ENCODE measurements at regions not wholly inside any gene's neighbourhood (a gene's known extent, or its start where the extent isn't known, plus 50 kb on each side); places are given as distances from the start of the nearest gene placed in this dataset.

DNA sequence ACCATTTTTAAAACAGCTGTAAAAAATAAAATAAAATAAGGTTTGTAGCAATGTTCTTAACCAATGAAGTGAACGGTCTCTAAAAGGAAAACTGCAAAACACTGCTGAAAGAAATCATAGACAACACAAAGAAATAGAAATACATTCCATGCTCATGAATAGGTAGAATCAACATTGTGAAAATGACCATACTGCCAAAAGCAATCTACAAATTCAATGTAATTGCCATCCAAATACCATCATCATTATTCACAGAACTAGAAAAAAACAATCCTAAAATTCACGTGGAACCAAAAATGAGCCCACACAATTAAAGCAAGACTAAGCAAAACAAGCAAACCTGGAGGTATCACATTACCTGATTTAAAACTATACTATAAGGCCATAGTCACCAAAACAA is 67.6 kb upstream of the RGMB start:
- Histone ChIP-seq H3K4me3 (no peak overlapping the region), H3K9me3 (no peaks in the 10 kb centered on the region), H3K36me3 (ENCODE audit: low read depth) (no peaks in the 10 kb centered on the region), H3K4me1 (ENCODE audit: low read depth) (no peaks in the 10 kb centered on the region)
- DNase-seq (no peak), ATAC-seq (no peak)
- intact Hi-C loops (cut with DNase I, micrococcal nuclease): no loop called here
- TF ChIP-seq, protein P1, sequence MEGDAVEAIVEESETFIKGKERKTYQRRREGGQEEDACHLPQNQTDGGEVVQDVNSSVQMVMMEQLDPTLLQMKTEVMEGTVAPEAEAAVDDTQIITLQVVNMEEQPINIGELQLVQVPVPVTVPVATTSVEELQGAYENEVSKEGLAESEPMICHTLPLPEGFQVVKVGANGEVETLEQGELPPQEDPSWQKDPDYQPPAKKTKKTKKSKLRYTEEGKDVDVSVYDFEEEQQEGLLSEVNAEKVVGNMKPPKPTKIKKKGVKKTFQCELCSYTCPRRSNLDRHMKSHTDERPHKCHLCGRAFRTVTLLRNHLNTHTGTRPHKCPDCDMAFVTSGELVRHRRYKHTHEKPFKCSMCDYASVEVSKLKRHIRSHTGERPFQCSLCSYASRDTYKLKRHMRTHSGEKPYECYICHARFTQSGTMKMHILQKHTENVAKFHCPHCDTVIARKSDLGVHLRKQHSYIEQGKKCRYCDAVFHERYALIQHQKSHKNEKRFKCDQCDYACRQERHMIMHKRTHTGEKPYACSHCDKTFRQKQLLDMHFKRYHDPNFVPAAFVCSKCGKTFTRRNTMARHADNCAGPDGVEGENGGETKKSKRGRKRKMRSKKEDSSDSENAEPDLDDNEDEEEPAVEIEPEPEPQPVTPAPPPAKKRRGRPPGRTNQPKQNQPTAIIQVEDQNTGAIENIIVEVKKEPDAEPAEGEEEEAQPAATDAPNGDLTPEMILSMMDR (IDR thresholded peaks at IDR 0.05): no peak

GRCh38 chr5:98709681-98710080 is 63.8 kb upstream of the RGMB start:
- TF ChIP-seq, protein P1 (IDR thresholded peaks at IDR 0.05): no peak
- Histone ChIP-seq H3K4me3 (no peak overlapping the region), H3K4me1 (ENCODE audit: low read depth) (no peaks in the 10 kb centered on the region), H3K36me3 (ENCODE audit: low read depth) (no peaks in the 10 kb centered on the region), H3K9me3 (no peaks in the 10 kb centered on the region)
- no peak for DNase-seq
- ATAC-seq: no peak
- intact Hi-C loops (cut with DNase I, micrococcal nuclease): no loop called here

DNA sequence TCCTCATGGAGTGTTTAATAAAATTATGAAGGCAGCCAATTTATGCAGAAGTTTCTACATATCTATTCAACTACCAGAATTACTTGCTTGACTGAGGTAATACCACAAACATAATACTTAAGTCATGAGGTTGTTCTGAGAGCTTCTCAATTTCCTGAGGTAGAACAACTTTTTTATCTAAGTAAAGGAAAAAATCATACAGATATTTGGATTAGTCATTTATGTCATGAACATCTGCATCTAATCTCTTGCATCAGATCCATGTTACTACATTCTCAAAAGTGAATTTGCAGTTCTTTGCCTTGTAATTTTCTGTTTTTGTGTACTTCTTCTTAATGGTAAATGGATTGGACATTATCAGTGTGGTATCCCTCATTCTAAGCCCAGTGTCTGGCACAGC is 60.4 kb upstream of the RGMB start:
- H3K4me3 ChIP-seq: no peak overlapping the region
- intact Hi-C loops (cut with DNase I, micrococcal nuclease): no loop called here
- no peaks in the 10 kb centered on the region for H3K4me1 ChIP-seq (ENCODE audit: low read depth)
- no peak for ATAC-seq
- TF ChIP-seq, protein P1 (IDR thresholded peaks at IDR 0.05): no peak
- DNase-seq: no peak
- H3K9me3 ChIP-seq: no peaks in the 10 kb centered on the region
- no peaks in the 10 kb centered on the region for H3K36me3 ChIP-seq (ENCODE audit: low read depth)

GRCh38 chr5:98713856-98714255 is 59.6 kb upstream of the RGMB start:
- Histone ChIP-seq H3K4me1 (ENCODE audit: low read depth) (no peaks in the 10 kb centered on the region), H3K36me3 (ENCODE audit: low read depth) (no peaks in the 10 kb centered on the region), H3K4me3 (no peak overlapping the region), H3K9me3 (no peaks in the 10 kb centered on the region)
- intact Hi-C loops (cut with DNase I, micrococcal nuclease): no loop called here
- TF ChIP-seq, protein P1 (IDR thresholded peaks at IDR 0.05): no peak
- ATAC-seq (no peak), DNase-seq (no peak)

DNA sequence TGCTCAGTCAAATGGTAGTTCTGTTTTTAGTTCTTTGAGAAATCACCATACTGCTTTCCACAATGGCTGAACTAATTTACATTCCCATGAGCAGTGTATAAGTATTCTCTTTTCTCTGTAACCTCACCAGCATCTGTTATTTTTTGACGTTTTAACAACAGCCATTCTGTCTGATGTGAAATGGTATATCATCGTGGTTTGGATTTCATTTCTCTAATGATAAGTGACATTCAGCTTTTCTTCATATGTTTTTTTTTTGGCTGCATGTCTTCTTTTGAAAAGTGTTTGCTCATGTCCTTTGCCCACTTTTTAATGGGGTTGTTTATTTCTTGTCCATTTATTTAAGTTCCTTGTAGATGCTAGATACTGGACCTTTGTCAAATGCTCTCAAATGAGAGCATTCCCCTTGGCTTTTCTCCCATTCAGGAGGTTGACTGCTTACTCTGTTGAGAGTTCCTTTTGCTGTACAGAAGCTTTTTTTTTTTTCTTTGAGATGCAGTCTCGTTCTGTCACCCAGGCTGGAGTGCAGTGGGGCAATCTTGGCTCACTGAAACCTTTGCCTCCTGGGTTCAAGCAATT is 58.7 kb upstream of the RGMB start:
- H3K4me3 ChIP-seq: no peak overlapping the region
- H3K36me3 ChIP-seq (ENCODE audit: low read depth): no peaks in the 10 kb centered on the region
- TF ChIP-seq, protein P1 (IDR thresholded peaks at IDR 0.05): no peak
- DNase-seq (no peak), ATAC-seq (no peak)
- no peaks in the 10 kb centered on the region for H3K9me3 ChIP-seq
- intact Hi-C loops (cut with DNase I, micrococcal nuclease): no loop called here
- H3K4me1 ChIP-seq (ENCODE audit: low read depth): no peaks in the 10 kb centered on the region
